ENCODE measurements at regions not wholly inside any gene's neighbourhood (a gene's known extent, or its start where the extent isn't known, plus 50 kb on each side); places are given as distances from the start of the nearest gene placed in this dataset.

DNA sequence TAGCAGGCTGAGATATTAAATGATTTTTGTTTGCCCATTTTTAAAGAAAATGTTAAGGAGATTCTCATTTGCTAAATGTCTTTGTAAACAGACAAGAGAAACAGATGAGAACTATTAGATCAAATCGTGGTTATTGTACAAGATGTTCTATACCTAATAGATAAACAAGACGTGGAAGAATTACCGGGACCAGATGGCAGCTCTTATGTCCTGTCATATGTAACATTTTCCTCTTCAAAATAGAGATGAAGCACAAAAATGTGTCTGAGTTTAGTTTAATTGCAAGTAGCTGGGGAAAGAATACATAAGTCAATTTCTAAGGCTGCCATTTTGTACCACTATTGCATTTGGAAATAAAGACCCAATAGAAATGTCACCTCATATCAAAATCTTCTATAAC lies 553.7 kb downstream of the TUSC7 start:
- H3K27me3 Mint-ChIP-seq (ENCODE audit: insufficient read depth), result no peaks in the 10 kb centered on the region
- H3K4me1 Mint-ChIP-seq, result peaks cover 15% of the 10 kb centered on the region
- TF ChIP-seq CTCF (conservative IDR thresholded peaks at IDR 0.05), result no peak

DNA sequence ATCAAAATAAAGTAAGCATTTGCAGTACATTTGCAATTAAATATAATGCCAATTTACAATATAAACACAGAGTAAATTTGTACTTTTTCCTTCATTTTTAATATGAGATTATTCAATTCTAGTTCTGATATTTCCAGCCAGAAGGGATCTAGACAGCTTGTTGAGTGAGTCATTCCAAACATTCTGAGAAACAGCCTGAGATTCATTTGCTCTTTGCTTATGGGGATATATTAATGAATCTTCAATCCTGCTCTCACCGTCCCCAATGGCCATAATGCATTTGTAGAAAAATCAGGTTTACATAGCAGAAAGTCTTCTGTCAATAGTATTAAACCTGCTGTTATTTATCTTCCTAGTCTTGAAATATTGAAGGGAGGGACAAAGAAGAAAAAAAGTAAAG lies 554.2 kb downstream of the TUSC7 start:
- Histone ChIP-seq H3K4me1 (ENCODE audit: control insufficient read depth, insufficient read depth, low read length) (peaks cover 12% of the 10 kb centered on the region), H3K9me3 (ENCODE audit: control insufficient read depth, low read length) (no peaks in the 10 kb centered on the region), H3K36me3 (ENCODE audit: control insufficient read depth, insufficient read depth, low read length) (no peaks in the 10 kb centered on the region), H3K4me3 (ENCODE audit: low read length) (no peak overlapping the region), H3K27ac (ENCODE audit: low read depth, low read length) (no peak overlapping the region), H3K9ac (ENCODE audit: extremely low read depth, low read length, poor library complexity, severe bottlenecking) (no peak overlapping the region), H3K27me3 (ENCODE audit: control insufficient read depth, insufficient read depth, low read length, poor library complexity, severe bottlenecking) (no peaks in the 10 kb centered on the region)
- no peak overlapping the region for H3K4me3 Mint-ChIP-seq
- no peak for DNase-seq
- no peak overlapping the region for H3K27ac Mint-ChIP-seq
- TF ChIP-seq CTCF (conservative IDR thresholded peaks at IDR 0.05), result no peak
- no peaks in the 10 kb centered on the region for H3K36me3 Mint-ChIP-seq (ENCODE audit: low read depth)
- WGBS, 2 experiments (ENCODE audit: insufficient coverage in 1 of 2, insufficient read length in 1 of 2), result 92% methylated on average over 1 of the region's 1 CpG; no CpG with 5 or more reads in 1 of the 2 experiments
- no peaks in the 10 kb centered on the region for H3K27me3 Mint-ChIP-seq (ENCODE audit: insufficient read depth)
- no peaks in the 10 kb centered on the region for H3K9me3 Mint-ChIP-seq
- H3K4me1 Mint-ChIP-seq, result peaks cover 15% of the 10 kb centered on the region

More for the DNA sequence above, 553.7 kb downstream of the TUSC7 start:
- no peaks in the 10 kb centered on the region for H3K36me3 ChIP-seq (ENCODE audit: control insufficient read depth, insufficient read depth, low read length)
- Mint-ChIP-seq H3K9me3 (no peaks in the 10 kb centered on the region), H3K27ac (no peak overlapping the region), H3K4me3 (no peak overlapping the region), H3K36me3 (ENCODE audit: low read depth) (no peaks in the 10 kb centered on the region)
- H3K4me1 ChIP-seq (ENCODE audit: control insufficient read depth, insufficient read depth, low read length), result peaks cover 12% of the 10 kb centered on the region
- H3K9me3 ChIP-seq (ENCODE audit: control insufficient read depth, low read length), result no peaks in the 10 kb centered on the region
- no peaks in the 10 kb centered on the region for H3K27me3 ChIP-seq (ENCODE audit: control insufficient read depth, insufficient read depth, low read length, poor library complexity, severe bottlenecking)
- 98 to 100% methylated on average over 1 to 3 of the region's 3 CpGs for WGBS, 2 experiments (ENCODE audit: insufficient coverage in 1 of 2, insufficient read length in 1 of 2)
- no peak for DNase-seq
- H3K9ac ChIP-seq (ENCODE audit: extremely low read depth, low read length, poor library complexity, severe bottlenecking), result no peak overlapping the region
- H3K4me3 ChIP-seq (ENCODE audit: low read length), result no peak overlapping the region
- no peak overlapping the region for H3K27ac ChIP-seq (ENCODE audit: low read depth, low read length)

GRCh38 chr3:117264204-117264994 lies 554.8 kb downstream of the TUSC7 start:
- Histone ChIP-seq H3K27ac (ENCODE audit: low read depth, low read length) (no peak overlapping the region), H3K9me3 (ENCODE audit: control insufficient read depth, low read length) (no peaks in the 10 kb centered on the region), H3K4me1 (ENCODE audit: control insufficient read depth, insufficient read depth, low read length) (peaks cover 12% of the 10 kb centered on the region), H3K9ac (ENCODE audit: extremely low read depth, low read length, poor library complexity, severe bottlenecking) (no peak overlapping the region), H3K36me3 (ENCODE audit: control insufficient read depth, insufficient read depth, low read length) (no peaks in the 10 kb centered on the region), H3K27me3 (ENCODE audit: control insufficient read depth, insufficient read depth, low read length, poor library complexity, severe bottlenecking) (no peaks in the 10 kb centered on the region), H3K4me3 (ENCODE audit: low read length) (no peak overlapping the region)
- TF ChIP-seq CTCF (conservative IDR thresholded peaks at IDR 0.05), result no peak
- 94 to 100% methylated on average over 1 to 2 of the region's 2 CpGs for WGBS, 2 experiments (ENCODE audit: insufficient coverage in 1 of 2, insufficient read length in 1 of 2)
- Mint-ChIP-seq H3K4me1 (peaks cover 15% of the 10 kb centered on the region), H3K9me3 (no peaks in the 10 kb centered on the region), H3K27ac (no peak overlapping the region), H3K27me3 (ENCODE audit: insufficient read depth) (no peaks in the 10 kb centered on the region), H3K4me3 (no peak overlapping the region), H3K36me3 (ENCODE audit: low read depth) (no peaks in the 10 kb centered on the region)
- no peak for DNase-seq

Data from endodermal cell (in vitro differentiated cells).